Heart left ventricle (tissue), 13 donors: ENCODE measurements at regions not wholly inside any gene's neighbourhood (a gene's known extent, or its start where the extent isn't known, plus 50 kb on each side); places are given as distances from the start of the nearest gene placed in this dataset.

ENCODE experiments used
- POLR2A ChIP-seq, 2 donors: fragments of 450-650 bp; IDR thresholded peaks; one replicate each; pipeline ENCODE4 v1.6.1; 2017; ENCODE audit warnings: antibody characterized with exemption in 2 of 2, mild to moderate bottlenecking in 2 of 2, moderate library complexity in 2 of 2
- TF ChIP-seq, protein P1 (sequence below), 12 donors: fragments of 200-600 bp; sonication (generic) in 4 of 12; IDR thresholded peaks; one replicate each; pipeline versions ENCODE4 v1.5.0 to v1.8.0; 2018 to 2022; ENCODE audit warnings: antibody characterized with exemption in 12 of 12, mild to moderate bottlenecking in 5 of 12
- donor health status: ischemic (EF 13 %, LVEDD 7.1; RV severe dilation, severe dysfunction).
- donor health status: DM: no; HTN: yes; CAD: no.
- donor health status: DM: no; HTN: no; CAD: no.
- donor health status: ischemic (EF 25% LVEDD 6.9; RV normal size, moderate dysfunction).
- donor health status: ischemic (EF 25% LVEDD 5.7; RV mildly dilated, moderate dysfunction).
- donor health status: ischemic (EF 35%, LVEDD 5.7; RV mildly dilated, moderate dysfunction).
- donor health status: nonischemic (EF 11% LVEDD 7.7; RV severe dilation, severe dysfunction).
- donor health status: DM: yes; HTN: yes; CAD: no.
- donor health status: PGD.
- donor health status: ischemic (EF 29% LVEDD 5.4; RV normal size, mild dysfunction).
- donor health status: nonischemic (EF 23%, LVEDD 6.1; RV moderate dilation, normal function).

- TF ChIP-seq, protein P1, sequence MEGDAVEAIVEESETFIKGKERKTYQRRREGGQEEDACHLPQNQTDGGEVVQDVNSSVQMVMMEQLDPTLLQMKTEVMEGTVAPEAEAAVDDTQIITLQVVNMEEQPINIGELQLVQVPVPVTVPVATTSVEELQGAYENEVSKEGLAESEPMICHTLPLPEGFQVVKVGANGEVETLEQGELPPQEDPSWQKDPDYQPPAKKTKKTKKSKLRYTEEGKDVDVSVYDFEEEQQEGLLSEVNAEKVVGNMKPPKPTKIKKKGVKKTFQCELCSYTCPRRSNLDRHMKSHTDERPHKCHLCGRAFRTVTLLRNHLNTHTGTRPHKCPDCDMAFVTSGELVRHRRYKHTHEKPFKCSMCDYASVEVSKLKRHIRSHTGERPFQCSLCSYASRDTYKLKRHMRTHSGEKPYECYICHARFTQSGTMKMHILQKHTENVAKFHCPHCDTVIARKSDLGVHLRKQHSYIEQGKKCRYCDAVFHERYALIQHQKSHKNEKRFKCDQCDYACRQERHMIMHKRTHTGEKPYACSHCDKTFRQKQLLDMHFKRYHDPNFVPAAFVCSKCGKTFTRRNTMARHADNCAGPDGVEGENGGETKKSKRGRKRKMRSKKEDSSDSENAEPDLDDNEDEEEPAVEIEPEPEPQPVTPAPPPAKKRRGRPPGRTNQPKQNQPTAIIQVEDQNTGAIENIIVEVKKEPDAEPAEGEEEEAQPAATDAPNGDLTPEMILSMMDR (IDR thresholded peaks at IDR 0.05), result no peak
- TF ChIP-seq POLR2A (IDR thresholded peaks at IDR 0.05), result no peak
Measured at GRCh38 chr14:54325766-54326165, 71.0 kb upstream of the CDKN3 start.
